ENCODE measurements at regions not wholly inside any gene's neighbourhood (a gene's known extent, or its start where the extent isn't known, plus 50 kb on each side); places are given as distances from the start of the nearest gene placed in this dataset.
A peak's percentile ranks its signal among the peaks of the same experiment; 100 is the strongest.

DNA sequence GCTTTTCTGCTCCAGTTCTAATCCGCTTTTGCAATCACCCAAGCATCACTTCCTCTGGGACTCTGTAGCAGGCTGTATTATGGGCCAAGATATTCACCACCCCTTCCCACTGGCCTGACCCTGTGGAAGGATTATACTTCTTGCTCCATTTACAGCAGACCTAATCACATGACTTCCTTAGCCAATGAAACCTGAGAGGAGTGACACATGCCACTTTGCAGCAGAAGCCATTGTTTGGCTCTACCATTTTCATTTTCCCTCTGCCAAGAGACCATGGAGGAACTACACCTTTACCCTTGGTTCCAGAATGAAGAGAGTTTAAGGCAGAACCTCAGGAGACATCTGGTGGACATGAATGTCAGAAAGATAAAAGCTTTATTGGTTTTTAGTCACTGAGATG, 134.9 kb upstream of the HSD17B12 start:
- no peak for DNase-seq

DNA sequence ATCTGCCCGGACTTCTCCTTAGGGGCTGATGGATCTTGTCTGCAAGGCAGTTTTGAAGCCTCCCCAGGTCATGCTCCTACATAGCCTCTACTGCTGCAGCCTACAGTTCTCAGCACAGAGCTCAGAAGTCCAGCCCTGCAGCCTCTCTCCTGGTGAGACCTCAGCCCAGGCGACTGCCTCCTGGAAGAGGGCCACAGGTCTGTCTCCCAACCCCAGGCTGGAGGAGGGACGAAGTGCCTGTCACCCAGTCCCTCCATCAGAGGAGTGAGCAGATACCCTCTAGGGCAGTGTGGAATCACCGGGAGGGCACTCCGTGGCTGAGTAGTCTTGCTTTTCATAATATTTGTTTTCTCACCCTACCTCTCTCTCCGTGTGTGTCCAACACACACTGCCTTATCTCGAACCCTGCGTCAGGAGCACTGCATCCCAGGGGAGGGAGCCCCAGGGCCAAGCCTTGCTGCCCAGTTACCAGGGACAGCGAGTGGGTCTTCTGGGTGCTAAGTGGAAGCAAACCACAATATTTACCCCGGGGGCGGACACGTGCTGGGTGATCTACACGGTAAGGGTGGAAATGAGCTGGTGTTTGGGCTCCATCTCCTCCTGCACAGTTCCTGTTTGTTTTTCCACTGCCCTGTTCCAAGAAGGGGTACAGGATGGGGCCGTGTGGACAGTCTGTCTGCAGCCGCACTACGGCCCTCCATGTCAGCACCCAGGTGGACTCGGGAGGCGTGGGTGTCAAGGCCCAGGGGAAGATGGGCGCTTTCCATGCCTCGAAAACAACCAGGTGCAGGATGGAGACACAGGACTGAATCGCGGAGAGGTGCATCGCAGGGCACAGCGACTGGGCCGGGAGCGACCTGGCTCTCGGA, 133.7 kb upstream of the HSD17B12 start:
- no peak for DNase-seq

DNA sequence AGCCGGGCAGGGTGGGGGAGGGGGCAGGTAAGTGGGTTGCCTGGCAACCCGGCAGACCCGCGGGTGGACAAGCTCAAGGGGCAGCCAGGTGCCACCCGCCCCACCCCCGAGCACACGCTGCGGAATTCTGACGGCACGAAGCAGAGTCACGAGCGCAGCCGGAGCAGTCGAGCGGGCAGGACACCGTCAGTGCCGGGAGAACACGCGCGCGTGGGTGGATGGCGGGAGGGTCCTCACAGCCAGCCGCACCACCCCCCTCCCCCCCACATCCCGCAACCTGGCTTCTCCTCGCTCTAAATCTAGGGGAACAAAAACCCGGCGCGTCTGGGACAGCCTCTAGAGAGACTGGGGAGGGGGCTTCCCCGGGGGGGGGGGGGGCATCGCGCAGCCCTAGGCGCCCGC, 133.1 kb upstream of the HSD17B12 start:
- DNase-seq, result no peak

DNA sequence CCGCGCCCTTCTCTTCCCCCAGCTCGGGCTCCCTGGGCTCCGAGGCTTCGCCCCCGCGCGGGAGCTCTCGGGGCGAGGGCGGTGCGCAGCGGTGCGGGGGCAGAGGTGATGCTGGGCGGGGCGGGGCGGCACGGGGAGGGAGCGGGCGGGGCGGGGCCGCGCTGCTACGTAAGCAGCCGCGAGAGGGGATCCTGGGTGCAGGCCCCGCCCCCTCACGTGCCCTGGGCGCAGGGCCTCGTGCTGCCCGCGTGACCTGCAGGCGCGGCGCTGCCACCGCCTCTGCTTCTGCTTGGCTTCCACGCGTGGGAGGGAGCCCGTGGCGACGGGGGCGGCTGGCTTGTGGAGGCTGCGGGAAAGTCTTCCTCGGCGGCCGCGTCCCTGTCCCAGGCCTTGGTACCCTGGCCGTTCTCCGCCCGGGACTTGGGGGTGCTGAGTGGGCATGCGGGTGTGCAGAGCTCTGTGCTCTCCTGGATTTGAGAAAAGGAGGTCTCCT, 132.6 kb upstream of the HSD17B12 start:
- DNase-seq, result peak in 1 of 6 experiments; percentile 14

DNA sequence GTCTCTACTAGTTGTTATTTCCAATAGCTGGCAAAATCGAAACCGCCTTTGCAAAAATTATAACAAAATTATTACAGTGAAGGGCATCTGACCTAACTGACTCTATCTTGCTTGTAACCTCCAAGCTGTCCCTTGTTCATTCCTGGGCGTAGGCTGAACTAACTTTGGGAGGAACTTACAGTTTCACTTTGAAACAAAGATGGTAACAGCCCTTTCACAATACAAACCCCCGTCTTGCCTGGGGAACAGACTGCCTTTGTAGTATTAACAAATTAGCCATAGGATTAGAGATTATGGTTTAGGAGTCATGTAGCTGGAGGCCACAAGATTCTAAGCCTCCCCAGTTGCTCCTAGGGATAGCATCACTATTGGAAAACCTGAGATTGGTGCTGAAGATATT, 131.6 kb upstream of the HSD17B12 start:
- no peak for DNase-seq

DNA sequence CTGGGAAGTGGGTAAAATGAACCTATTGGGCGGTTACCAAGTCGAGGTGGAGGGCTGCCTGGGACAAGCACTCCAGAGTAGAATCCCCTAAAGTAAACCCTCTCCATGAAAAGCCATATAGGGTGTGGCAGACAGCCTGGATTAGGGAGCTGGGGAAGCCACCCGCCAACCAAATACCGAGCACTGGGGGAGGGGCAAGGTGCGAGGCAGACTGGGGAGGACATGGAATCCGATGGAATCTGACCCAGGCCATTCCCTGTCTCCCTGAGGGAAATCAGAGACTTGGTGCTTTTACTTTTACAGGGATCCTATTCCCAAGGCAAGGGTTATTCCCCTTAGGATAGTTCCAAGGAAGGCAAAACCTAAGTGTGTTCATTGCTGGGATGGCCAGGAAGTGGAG, 130.9 kb upstream of the HSD17B12 start:
- DNase-seq, result no peak

DNA sequence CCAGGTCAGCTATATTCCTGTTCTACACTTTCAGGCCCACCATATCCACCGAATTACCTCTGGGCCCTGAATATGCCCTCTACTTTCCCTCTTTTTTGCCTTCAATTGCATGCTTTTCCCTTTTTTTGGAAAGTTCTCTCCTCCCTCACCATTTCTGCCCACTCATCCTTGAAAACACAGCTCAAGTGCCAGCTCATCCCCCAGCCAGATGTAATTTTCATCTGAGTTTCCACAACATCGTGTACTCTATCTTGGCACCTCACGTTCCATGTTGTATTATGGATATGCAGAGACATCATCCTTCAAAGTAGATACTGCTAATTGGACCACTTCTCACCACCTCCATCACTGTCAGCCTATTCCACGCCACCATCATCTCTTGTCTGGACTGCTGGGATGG, 129.8 kb upstream of the HSD17B12 start:
- DNase-seq, result no peak

DNA sequence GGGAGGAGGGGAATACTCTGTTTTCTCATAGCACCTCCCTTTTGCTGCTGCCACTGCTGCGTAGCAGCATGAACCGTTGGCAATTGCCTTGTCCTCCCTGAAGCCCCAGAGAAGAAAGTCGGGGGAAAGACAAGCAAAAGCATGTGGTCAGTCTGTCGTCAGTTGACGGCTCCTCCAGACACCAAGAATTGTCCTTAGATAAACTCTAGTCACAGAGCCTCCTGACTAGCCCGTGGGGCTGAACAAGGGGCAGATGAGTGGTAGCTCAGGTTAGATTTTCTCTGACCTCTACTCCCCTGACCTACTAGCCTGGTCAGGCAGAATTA, 126.4 kb upstream of the HSD17B12 start:
- DNase-seq, result no peak

DNA sequence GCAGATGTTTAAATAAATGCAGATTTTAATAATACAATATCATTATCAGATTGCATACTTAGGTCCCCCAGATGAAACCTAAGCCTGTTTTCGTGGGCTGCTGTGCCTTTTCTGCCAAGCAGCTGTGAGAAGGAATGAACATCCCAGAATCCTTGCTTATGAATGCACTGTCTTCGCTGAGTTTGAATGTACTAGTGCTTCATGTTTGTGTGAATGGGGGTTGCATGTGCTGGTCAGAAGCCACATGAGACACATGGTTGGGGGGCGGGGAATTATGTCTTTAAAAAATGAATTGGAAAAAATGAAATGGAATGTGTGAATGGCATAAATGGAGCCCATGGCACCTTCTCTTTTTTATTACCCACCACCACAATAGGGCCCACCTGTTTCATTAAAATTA, 125.4 kb upstream of the HSD17B12 start:
- DNase-seq, result no peak

DNA sequence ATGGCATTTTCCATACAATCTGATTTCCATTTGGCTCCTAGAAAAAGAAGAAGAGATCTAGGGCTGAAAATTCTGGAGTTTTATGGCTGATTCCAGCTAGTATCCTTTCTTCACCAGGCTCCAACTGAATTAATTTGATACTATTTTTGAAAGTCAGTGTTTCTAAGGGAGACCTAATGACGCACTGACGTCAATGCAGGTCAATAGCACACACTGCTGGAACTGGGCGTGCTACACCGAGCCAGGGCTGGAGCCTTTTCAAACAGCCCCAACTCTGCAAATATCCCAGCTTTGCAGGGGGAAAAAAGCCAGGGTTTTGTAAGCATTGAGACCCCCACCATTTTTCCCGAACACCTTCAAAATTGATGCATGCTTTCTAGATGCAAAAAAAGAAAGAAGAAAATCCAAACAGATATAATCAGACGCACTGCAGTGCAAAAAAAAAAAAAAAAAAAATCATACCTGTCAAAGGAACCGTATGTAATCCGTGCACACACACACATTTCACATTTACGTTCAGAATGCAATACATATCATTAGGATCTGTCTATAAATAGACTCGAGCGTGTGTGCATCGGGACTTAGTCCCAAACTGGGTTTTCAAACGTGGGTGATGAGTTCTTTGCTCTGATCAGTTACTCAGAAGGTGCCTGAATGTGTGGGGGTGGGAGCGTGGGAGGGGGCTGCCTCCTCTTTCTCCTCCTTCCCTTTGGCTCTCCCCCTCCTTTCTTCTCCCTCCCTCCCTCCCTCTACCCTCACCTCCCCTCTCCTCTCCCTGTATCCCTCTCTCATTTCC, 124.5 kb upstream of the HSD17B12 start:
- DNase-seq, result no peak

DNA sequence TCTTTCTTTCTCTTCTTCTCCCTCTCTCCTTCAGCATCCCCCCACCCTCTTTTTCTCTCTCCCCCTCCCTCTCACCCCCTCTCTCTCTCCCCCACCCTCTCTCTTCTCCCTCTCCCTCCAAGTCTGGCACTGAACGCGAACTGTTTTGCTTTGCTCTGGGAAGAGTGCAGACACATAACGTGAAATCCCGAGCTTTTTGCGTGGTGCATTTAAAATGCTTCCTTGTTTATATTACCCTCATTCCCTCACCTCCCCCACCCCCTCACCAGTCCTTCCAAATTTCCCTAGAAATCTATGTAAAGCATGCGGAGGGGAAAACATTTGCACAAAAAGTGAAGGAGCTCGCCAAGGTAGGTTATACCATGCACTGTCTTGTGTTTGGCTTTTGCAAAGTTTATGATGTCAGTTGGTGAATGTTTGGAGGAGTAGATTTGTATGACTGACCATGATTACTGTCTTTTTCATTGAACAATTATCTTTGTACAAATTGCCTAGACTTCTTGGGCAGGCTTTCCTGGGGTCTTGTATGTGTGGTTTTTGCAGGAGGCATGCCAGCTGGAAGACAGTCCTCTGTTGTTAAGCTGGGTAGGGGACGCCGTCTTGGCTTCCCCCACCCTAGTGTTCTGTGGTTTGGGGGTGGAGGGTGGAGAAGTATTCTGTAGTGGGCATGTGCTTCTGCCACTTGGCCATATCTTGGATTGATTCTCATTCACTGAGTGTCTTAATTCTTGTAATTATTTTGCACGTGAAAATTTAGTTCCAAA, 123.7 kb upstream of the HSD17B12 start:
- DNase-seq, result no peak

DNA sequence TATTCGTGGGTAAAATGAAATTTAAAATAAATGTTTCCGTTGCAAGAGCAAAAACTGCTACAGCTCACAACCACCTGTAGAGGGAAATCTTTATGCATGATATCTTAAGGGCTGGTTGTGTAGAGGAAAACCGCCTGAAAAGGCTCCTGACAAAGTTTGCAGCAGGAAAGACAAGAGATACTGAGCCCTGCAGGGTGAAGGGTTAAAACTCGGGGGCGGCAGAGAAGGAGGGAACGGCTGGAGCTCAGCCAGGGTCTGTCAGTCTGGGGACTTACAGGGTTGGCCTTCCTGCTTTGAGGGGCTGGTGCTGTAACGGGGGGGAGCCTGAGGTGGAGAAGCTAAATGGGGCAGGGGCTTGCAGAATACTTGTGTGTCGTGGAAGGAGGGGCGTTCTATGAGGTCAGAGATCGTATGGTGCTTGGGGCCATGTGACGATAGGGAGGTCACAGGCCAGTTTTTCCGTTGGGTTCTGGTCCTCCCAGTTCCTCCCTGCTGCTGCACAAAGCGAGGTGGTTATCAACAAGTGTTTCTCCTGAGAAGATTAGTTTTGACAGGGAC, 122.9 kb upstream of the HSD17B12 start:
- DNase-seq, result no peak

DNA sequence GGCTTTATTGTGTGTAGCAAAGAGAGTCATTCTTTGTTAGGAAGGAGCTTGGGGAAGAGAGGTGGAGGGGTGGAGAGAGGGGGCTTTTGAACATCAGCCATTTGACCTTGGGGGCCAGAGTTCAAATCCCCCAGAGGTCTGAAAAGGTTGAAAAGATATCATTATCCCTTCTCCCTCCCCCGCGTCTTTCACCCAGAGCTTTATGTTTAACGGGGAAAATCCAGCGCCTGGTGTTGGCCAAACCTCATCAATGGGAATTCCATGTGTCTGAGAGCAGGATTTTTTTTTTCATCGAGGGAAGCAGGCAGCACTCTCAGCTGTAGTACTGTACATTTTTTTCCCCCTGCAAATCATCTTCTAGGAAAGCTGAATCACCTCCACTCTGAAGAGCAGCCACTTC, 122.4 kb upstream of the HSD17B12 start:
- DNase-seq, result no peak

DNA sequence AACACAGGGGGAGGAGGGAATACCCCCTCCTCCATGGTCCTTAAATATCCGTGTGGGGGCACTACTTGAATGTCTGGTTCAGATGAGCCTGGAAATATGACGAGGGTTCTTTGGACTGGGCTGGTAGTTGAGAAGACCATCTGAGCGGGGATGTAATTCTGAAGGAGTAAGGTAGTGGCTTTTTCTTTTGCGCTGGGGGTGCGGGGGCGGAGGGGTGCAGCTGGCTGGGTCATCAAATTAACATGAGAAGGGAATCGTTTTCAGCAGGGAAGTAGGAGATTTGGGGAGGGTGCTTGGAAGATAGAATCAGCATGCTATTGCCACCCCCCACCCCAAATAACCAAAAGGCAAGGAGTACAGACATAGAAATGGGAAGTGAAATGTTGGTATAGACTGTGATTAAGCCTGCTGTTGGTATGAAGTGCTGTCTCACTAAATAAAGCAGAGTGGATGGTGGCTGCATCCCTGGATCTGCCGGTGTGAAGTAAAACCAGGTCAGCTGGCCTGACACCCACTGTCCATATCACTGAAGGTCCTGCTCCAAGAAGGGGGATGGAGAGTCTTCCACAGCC, 121.9 kb upstream of the HSD17B12 start:
- DNase-seq, result no peak

DNA sequence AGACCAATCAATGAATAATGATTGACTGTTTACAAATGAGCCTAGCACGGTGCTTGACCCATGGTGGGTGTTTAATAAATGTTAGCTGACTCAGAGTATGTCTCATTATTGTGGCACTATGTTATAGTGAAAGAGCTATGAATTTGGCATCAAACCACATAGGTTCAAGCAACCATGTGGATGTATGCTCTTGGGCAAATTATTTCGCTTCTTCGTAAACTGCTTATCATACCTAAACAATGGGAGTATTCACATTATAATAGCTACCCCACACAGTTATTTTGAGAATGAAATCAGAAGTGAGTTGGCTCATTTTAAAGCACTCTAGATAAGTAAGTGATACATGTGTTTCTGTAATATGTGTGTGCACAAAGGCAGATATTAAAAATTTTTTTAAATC, 118.7 kb upstream of the HSD17B12 start:
- DNase-seq, result no peak

DNA sequence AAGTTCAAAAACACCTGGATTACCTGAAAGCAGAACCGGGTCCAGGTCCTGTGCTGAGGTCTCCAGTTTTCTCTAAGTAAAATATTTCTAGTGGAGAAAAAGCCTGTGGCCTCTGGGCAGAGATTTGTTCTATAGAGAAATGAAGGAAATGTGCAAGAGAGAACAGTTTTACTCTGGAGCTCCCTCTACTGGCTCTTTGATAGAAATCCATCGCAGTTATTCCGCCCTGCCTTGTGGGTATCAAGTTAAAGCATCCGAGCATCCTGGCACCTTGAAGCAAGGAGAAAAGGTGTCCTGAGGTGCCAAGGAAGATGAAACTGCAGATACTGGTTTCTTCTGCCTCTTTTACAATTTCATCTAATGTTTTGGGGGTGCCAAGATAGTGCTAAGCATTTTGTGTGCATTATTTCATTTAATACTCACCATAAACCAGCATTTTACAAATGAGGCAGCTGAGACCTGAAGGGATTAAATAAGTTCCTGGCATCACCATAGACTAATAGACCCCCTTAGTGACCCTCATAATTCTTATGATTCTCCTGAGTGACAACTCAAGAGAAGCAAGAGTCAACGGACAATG, 113.1 kb upstream of the HSD17B12 start:
- peak in 1 of 6 experiments; percentile 16 for DNase-seq

DNA sequence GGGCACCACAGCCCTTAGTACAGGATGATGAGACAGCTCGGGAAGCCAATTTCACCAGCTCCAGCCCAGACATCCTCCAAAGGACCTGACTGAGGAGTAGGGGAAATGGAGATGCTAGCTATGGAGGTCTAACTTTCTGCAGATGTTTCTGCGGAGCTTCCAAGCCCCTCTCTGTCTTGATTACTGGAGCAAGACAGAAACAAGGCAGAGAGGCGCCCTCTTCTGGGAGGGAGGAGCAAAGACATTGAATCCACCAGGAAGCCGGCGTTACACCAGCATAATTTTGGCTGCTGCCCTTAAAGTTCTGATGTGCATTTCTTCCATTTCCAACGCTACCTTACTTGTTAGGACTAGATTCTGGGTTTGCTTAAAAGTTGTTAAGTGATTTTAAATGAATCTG, 107.3 kb upstream of the HSD17B12 start:
- no peak for DNase-seq

DNA sequence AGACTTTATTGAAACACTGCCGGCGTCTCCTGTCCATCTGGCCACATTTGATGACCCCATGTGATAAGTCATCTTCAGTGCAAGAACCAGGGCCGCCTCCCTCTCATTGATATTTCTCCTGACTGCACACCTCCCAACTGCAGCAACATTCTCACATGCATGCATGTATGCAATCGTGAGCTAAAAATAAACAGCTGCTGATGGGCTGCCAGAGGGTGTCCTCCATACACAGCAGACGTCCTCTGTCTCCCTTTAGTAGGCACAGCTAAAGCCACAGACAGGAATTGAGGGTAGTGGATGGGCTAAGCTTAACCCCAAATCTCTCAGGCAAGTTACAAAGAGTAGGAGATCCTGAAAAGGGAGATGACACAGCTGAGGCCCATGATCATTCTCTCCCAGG, 106.7 kb upstream of the HSD17B12 start:
- no peak for DNase-seq

DNA sequence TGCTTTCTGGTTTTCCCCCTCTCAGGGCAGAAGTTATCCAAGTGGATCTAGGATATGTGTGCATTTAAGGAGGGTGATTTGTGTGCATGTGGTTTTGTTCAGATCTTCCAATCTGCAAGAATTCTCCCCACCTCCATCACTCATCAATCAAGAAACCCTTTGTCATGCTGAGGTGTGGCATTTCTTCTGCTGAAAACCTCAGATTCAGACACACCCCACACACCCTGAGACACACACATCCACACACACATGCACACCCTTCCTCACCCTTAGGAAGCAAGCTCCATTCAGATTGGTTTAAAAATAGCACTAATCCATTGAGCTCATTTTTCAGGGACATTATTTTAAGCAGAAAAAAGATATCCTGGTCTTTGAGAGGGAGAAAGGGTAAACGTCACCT, 106.1 kb upstream of the HSD17B12 start:
- DNase-seq, result no peak

DNA sequence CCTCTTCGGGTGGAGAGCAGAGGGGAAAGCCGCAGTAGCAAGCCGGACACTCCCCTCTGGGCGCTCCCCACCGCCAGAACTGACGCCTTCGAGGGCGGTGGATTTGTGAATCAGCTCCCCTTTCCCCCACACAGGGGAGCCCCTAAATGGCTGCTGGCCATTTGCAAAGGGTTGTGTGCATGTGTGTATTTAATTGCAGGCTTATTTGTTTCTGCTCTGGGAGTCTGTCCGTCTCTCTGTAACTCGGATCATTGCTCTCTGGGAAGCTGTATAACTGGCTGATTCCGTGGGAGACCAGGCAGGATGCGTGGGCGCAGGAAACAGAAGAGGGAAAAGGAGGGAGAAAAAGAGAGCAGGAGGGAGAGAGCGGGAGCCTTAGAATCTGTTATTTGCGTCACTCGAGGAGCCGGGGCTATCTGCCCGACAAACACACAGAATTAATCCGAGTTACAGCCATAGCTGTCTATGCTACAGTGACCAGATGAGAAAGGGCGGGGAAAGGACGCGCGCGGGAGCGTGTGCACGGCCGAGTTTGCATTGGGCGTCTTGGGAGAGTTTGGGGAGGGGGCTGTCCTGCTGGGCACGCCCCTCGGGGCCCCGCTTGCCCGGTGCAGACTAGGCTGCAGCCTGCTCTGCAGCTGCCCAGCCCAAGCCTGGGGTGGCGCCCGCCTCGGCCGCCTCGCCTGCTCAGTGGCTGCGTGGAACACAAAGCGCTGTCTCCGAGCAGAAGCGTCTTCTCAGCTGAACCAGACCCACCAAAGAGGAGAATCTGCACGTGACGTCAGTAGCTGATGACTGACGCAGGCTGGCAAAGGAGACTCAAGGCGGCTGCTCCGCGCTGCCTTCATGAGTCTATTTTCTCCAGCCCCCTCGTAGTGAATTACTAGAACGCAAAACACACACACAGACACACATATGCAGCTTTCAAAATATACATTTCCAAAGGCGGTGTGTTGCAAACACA, 105.3 kb upstream of the HSD17B12 start:
- DNase-seq, result no peak

DNA sequence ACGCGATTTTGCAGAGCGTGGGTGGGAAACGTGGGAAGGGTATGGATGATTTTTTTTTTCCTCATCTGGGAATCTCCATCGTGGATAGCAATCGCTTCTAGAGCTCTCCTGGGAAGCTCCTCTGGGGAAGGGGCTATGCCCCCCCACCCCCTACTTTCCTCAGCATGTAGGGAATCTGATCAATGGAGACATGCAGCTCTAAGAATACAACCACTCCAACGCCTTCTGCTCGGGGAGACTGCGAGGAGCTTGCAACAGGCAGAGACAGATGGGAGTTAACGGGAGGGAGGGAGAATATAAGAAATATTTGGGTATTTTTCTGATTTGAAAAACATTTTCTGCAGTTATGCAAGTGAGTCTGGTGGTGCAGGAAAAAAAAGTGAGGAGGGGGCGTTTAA, 104.6 kb upstream of the HSD17B12 start:
- no peak for DNase-seq
